ENCODE measurements at regions not wholly inside any gene's neighbourhood (a gene's known extent, or its start where the extent isn't known, plus 50 kb on each side); places are given as distances from the start of the nearest gene placed in this dataset.
"Not testable (repeated sequence)": the region's sequence is repeated elsewhere in the genome, so short reads cannot be mapped to it uniquely, and the experiment has no call there.

DNA sequence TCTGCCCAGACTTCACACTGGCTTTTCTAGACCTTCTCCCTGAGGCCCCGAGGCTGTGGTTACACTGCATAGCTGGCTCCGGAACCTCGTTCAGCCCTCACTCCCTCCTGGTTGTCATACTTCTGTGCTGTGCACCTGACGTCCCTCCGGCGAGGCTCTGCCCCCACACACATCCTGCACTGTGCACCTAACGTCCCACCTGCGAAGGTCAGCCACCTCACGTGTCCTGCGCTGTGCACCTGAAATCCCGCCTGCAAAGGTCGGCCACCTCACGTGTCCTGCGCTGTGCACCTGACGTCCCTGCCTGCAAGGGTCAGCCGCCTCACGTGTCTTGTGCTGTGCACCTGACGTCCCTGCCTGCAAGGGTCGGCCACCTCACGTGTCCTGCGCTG lies 111.0 kb upstream of the FRMD1 start:
- TF ChIP-seq, protein P1, sequence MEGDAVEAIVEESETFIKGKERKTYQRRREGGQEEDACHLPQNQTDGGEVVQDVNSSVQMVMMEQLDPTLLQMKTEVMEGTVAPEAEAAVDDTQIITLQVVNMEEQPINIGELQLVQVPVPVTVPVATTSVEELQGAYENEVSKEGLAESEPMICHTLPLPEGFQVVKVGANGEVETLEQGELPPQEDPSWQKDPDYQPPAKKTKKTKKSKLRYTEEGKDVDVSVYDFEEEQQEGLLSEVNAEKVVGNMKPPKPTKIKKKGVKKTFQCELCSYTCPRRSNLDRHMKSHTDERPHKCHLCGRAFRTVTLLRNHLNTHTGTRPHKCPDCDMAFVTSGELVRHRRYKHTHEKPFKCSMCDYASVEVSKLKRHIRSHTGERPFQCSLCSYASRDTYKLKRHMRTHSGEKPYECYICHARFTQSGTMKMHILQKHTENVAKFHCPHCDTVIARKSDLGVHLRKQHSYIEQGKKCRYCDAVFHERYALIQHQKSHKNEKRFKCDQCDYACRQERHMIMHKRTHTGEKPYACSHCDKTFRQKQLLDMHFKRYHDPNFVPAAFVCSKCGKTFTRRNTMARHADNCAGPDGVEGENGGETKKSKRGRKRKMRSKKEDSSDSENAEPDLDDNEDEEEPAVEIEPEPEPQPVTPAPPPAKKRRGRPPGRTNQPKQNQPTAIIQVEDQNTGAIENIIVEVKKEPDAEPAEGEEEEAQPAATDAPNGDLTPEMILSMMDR (conservative IDR thresholded peaks at IDR 0.05; ENCODE audit: control insufficient read depth, insufficient read depth, low read depth, low read length), result no peak
- no peak overlapping the region for H3K4me3 ChIP-seq (ENCODE audit: control insufficient read depth, low read depth, low read length)
- DNase-seq (ENCODE audit: low read depth), result no peak

DNA sequence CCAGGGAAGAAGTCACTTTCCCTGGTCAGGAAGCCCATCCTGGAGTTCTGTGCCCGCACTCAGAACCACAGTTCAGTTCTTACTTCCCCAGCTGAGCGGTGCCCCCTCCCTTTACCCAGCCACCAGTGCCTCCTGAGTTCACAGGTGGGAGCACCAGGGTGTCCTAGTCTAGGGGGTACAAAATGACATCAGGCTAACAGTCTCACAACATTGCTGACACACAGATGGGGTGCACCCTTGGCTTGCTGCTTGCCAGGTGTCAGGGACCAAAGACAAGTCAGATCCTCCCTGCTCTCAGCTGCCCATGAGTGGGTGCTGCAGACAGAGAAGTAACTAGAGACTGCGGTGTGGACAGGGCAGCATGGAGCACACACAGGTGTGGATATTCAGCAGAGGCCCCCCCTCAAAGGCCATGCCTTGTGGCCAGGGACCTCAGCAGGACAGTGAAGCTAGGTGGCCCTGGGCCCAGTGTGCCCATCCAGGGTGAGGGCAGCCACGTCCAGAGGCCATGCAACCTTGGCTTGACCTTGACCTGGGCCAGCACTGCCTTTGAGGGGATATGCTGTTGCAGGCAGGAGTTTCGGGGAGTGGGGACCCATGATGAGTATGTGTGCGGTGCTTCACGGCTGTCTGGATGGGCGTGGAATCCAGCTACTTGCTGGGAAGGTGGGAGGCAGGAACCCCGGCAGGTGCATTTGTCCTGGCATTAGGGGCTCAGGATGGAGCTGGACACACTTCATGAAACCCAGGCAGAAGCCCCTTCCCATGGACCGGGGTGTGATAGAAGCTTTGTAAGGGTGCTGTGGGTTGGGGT lies 110.4 kb upstream of the FRMD1 start:
- H3K4me3 ChIP-seq (ENCODE audit: control insufficient read depth, low read depth, low read length), result no peak overlapping the region
- no peak for DNase-seq (ENCODE audit: low read depth)
- TF ChIP-seq, protein P1 (conservative IDR thresholded peaks at IDR 0.05; ENCODE audit: control insufficient read depth, insufficient read depth, low read depth, low read length), result no peak

DNA sequence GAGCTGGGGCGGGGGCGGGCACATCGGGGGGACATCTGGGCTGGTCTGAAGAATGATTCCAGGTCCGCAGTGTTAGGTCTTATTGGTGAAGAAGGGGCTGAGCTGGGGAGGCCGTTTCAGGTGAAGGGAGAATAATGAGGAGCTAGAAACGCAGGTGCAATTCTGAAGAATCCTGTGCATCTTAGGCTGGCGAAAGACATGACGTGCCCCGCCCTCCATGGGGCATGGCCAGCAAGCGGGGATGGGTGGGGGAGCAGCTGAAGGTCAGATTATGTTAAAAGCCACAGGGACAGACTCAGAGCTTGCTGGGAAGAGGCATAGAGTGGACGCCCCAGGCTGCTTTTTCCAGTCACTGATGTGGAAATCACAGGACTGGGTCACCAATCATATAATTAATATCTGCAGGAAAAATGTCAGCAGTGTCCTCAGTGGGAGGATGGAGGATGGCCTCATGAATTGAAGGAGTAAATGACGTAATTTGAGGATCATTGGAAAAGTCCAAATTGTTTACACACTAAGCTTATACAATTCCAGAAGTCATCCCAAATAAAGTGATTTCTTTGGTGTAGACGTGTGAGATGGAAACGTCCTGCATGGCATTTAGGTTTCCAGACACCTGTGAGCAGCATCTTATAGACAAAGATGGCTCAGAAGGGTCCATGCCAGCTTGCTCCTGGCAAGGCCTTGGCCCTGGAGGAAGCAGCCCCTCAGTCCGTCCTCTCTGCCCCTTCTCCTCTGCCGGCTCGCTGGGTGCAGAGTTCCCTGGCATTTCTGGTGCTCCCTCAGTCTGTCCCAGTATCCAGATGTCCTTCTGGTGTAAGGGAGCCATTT lies 109.6 kb upstream of the FRMD1 start:
- no peak overlapping the region for H3K4me3 ChIP-seq (ENCODE audit: control insufficient read depth, low read depth, low read length)
- DNase-seq (ENCODE audit: low read depth), result no peak
- TF ChIP-seq, protein P1 (conservative IDR thresholded peaks at IDR 0.05; ENCODE audit: control insufficient read depth, insufficient read depth, low read depth, low read length), result no peak

DNA sequence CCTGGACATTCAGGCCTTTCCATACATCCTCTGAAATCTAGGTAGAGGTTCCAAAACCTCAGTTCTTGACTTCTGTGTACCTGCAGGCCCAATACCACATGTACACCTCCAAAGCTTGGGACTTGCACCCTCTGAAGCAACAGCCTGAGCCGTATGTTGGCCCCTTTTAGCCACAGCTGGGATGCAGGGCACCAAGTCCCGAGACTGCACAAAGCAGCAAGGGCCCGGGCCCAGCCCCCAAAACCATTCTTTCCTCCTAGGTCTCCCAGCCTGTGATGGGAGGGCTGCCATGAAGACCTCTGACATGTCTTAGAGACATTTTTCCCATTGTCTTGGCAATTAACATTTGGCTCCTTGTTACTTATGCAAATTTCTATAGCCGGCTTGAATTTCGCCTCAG lies 107.4 kb upstream of the FRMD1 start:
- H3K4me3 ChIP-seq (ENCODE audit: control insufficient read depth, low read depth, low read length), result no peak overlapping the region
- TF ChIP-seq, protein P1 (conservative IDR thresholded peaks at IDR 0.05; ENCODE audit: control insufficient read depth, insufficient read depth, low read depth, low read length), result no peak
- DNase-seq (ENCODE audit: low read depth), result no peak

DNA sequence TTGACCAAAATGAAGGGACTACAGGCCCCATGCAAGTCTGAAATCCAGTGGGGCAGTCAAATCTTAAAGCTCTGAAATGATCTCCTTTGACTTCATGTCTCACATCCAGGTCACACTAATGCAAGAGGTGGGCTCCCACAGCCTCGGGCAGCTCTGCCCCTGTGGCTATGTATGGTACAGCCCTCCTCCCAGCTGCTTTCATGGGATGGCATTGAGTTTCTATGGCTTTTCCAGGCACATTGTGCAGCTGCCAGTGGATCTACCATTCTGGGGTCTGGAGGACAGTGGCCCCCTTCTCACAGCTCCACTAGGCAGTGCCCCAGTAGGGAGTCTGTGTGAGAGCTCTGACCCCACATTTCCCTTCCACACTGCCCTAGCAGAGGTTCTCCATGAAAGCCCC lies 107.0 kb upstream of the FRMD1 start:
- H3K4me3 ChIP-seq (ENCODE audit: control insufficient read depth, low read depth, low read length), result not testable (repeated sequence)

DNA sequence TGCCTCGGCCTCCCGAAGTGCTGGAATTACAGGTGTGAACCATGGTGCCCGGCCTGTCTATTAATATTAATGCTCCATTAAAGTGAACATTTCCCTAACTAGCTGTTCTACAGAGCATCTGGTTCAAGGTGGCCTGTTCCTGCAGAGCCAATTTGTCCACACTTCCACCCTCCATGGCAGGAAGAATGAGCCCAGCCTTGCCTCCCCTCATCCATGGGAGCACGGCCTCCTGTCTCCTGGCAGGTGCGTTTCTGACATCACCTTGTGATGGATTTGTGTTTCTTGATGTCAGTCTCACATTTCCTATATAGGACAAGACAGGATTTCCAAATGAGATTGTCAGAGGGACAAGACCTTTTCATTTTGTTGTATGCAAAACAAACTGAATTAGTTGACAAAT lies 105.7 kb upstream of the FRMD1 start:
- H3K4me3 ChIP-seq (ENCODE audit: control insufficient read depth, low read depth, low read length), result no peak overlapping the region
- no peak for DNase-seq (ENCODE audit: low read depth)
- TF ChIP-seq, protein P1 (conservative IDR thresholded peaks at IDR 0.05; ENCODE audit: control insufficient read depth, insufficient read depth, low read depth, low read length), result no peak

More for the DNA sequence above, 107.0 kb upstream of the FRMD1 start:
- not testable (repeated sequence) for DNase-seq (ENCODE audit: low read depth)

DNA sequence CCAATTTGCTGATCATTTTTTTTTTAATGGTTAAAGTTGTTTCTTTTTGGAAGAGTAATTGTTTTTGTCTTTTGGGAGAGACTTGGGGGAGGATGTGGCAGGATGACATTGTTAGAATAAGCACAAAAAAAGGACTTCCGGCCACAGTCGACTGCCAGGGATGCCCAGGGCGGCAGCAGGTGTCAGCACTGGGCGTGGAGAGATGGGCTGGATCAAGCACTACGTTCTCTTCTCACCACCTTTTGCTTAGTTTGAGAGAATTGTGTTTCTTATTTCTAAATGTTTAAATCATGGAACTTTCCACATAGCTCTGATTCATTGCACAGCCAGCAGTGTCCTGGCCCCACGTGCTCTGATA lies 104.6 kb upstream of the FRMD1 start:
- H3K4me3 ChIP-seq (ENCODE audit: control insufficient read depth, low read depth, low read length), result no peak overlapping the region
- TF ChIP-seq, protein P1 (conservative IDR thresholded peaks at IDR 0.05; ENCODE audit: control insufficient read depth, insufficient read depth, low read depth, low read length), result no peak
- no peak for DNase-seq (ENCODE audit: low read depth)

Measured in fibroblast of mammary gland (primary cell).